Endothelial cell (in vitro differentiated cells): ENCODE measurements at regions not wholly inside any gene's neighbourhood (a gene's known extent, or its start where the extent isn't known, plus 50 kb on each side); places are given as distances from the start of the nearest gene placed in this dataset.

ENCODE experiments used
- DNase-seq: peaks from one replicate; pipeline ENCODE4 v3.0.0; 2021; ENCODE audit warnings: low spot score
- H3K27ac Mint-ChIP-seq: one replicate; pipeline ENCODE4 v1.8.0; 2021; ENCODE audit warnings: mixed read lengths, inconsistent platforms; ENCODE audit not compliant: unreplicated experiment
- H3K27me3 Mint-ChIP-seq: one replicate; pipeline ENCODE4 v1.8.0; 2021; ENCODE audit warnings: mild to moderate bottlenecking, moderate library complexity, mixed read lengths, inconsistent platforms; ENCODE audit not compliant: unreplicated experiment
- H3K36me3 Mint-ChIP-seq: one replicate; pipeline ENCODE4 v1.8.0; 2021; ENCODE audit warnings: mild to moderate bottlenecking, low read depth, mixed read lengths, inconsistent platforms; ENCODE audit not compliant: unreplicated experiment
- H3K4me1 Mint-ChIP-seq: one replicate; pipeline ENCODE4 v1.8.0; 2021; ENCODE audit warnings: mild to moderate bottlenecking, mixed read lengths, inconsistent platforms; ENCODE audit not compliant: unreplicated experiment
- H3K4me3 Mint-ChIP-seq: one replicate; pipeline ENCODE4 v1.8.0; 2021; ENCODE audit warnings: mild to moderate bottlenecking, mixed read lengths, inconsistent platforms; ENCODE audit not compliant: unreplicated experiment
- H3K9me3 Mint-ChIP-seq: one replicate; pipeline ENCODE4 v1.8.0; 2021; ENCODE audit warnings: mixed read lengths, inconsistent platforms; ENCODE audit not compliant: unreplicated experiment
- TF ChIP-seq, protein P1 (sequence below): fragments of 200-600 bp; sonication (generic); IDR thresholded peaks from one replicate; pipeline ENCODE4 v1.5.0; 2021; ENCODE audit warnings: antibody characterized with exemption; ENCODE audit not compliant: unreplicated experiment

DNA sequence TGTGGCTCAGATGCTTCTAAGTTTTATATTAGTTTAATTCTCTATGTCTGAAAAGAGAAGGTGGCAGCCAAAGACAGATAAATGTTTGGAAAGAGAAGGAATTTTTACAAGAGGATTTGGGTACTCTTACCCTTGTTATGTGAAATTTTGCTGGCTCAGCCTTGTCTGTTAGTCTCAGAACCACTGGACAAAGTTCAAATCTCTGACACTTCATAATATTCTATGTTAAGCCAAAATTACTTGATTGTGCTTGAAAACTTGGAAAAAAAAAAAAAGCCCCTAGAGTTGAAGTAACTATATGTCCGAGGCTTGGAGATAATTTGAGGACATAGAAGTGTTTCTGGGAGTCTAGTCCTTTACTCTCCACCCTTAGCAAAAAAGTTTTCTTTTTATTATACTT is 1079.3 kb upstream of the LRRTM3 start:
- TF ChIP-seq, protein P1, sequence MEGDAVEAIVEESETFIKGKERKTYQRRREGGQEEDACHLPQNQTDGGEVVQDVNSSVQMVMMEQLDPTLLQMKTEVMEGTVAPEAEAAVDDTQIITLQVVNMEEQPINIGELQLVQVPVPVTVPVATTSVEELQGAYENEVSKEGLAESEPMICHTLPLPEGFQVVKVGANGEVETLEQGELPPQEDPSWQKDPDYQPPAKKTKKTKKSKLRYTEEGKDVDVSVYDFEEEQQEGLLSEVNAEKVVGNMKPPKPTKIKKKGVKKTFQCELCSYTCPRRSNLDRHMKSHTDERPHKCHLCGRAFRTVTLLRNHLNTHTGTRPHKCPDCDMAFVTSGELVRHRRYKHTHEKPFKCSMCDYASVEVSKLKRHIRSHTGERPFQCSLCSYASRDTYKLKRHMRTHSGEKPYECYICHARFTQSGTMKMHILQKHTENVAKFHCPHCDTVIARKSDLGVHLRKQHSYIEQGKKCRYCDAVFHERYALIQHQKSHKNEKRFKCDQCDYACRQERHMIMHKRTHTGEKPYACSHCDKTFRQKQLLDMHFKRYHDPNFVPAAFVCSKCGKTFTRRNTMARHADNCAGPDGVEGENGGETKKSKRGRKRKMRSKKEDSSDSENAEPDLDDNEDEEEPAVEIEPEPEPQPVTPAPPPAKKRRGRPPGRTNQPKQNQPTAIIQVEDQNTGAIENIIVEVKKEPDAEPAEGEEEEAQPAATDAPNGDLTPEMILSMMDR: no peak
- Mint-ChIP-seq H3K36me3 (no peaks in the 10 kb centered on the region), H3K27ac (no peak overlapping the region), H3K27me3 (no peaks in the 10 kb centered on the region), H3K4me1 (no peaks in the 10 kb centered on the region), H3K9me3 (no peaks in the 10 kb centered on the region), H3K4me3 (no peak overlapping the region)
- DNase-seq: no peak

- no peak for DNase-seq
- no peak overlapping the region for H3K4me3 Mint-ChIP-seq
- no peaks in the 10 kb centered on the region for H3K27me3 Mint-ChIP-seq
- TF ChIP-seq, protein P1: no peak
- H3K9me3 Mint-ChIP-seq: no peaks in the 10 kb centered on the region
- H3K36me3 Mint-ChIP-seq: no peaks in the 10 kb centered on the region
- H3K4me1 Mint-ChIP-seq: no peaks in the 10 kb centered on the region
- H3K27ac Mint-ChIP-seq: no peak overlapping the region
Observed at GRCh38 chr10:65846949-65847348, 1078.9 kb upstream of the LRRTM3 start.

DNA sequence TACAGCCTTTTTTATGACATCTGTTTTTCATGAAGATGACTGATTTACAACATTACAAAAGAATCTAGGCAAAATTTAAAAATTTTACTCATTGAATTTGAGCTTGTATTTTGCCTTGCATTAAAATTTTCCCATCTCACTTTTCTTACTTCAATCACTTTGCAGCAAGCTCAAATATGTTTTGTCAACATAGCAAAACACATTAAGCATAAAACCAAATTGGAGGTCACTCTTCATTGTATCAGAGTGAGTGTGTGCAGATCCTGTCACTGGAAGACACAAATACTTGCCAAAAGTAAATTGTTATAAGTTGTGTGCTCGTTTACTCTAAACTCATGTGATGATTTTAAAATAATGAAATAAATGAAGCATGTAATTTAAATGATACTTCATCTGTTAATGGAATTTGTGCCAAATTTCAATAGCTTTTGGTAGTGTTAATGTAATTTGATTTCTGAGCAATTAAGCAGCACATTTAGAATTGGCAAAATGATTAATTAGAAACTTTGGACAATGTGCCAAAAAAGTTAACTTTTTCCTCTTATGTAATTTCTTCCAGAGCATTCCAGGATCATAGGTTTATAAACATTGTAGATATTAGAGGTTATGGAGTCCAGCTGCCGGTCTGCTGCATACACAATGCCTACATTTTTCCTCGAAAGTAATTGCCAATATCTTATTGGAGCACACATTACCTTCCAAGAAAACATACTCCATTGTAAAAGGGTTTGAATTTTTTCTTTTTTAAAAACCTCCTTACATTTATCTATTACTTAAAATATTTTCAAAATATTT is 1078.2 kb upstream of the LRRTM3 start:
- TF ChIP-seq, protein P1: no peak
- no peaks in the 10 kb centered on the region for H3K4me1 Mint-ChIP-seq
- no peaks in the 10 kb centered on the region for H3K27me3 Mint-ChIP-seq
- no peak for DNase-seq
- H3K9me3 Mint-ChIP-seq: no peaks in the 10 kb centered on the region
- no peak overlapping the region for H3K4me3 Mint-ChIP-seq
- H3K27ac Mint-ChIP-seq: no peak overlapping the region
- no peaks in the 10 kb centered on the region for H3K36me3 Mint-ChIP-seq

GRCh38 chr10:65858841-65859240 is 1067.0 kb upstream of the LRRTM3 start:
- Mint-ChIP-seq H3K4me3 (no peak overlapping the region), H3K4me1 (no peaks in the 10 kb centered on the region), H3K27ac (no peak overlapping the region), H3K9me3 (no peaks in the 10 kb centered on the region), H3K36me3 (no peaks in the 10 kb centered on the region), H3K27me3 (no peaks in the 10 kb centered on the region)
- TF ChIP-seq, protein P1: no peak
- DNase-seq: no peak

- no peaks in the 10 kb centered on the region for H3K27me3 Mint-ChIP-seq
- no peak for DNase-seq
- H3K36me3 Mint-ChIP-seq: no peaks in the 10 kb centered on the region
- H3K4me3 Mint-ChIP-seq: no peak overlapping the region
- H3K27ac Mint-ChIP-seq: no peak overlapping the region
- H3K4me1 Mint-ChIP-seq: no peaks in the 10 kb centered on the region
- H3K9me3 Mint-ChIP-seq: no peaks in the 10 kb centered on the region
- TF ChIP-seq, protein P1: no peak
Observed at GRCh38 chr10:65861249-65861648, 1064.6 kb upstream of the LRRTM3 start.
